IPS-18a (cell line): ENCODE measurements at regions not wholly inside any gene's neighbourhood (a gene's known extent, or its start where the extent isn't known, plus 50 kb on each side); places are given as distances from the start of the nearest gene placed in this dataset.
"Not testable (repeated sequence)": the region's sequence is repeated elsewhere in the genome, so short reads cannot be mapped to it uniquely, and the experiment has no call there.

ENCODE experiments used
- H3K27ac ChIP-seq: one replicate; pipeline ENCODE4 v1.5.1; 2013; ENCODE audit warnings: low read length
- H3K27me3 ChIP-seq: one replicate; pipeline ENCODE4 v1.6.1; 2013; ENCODE audit warnings: mild to moderate bottlenecking, low read length; ENCODE audit not compliant: control insufficient read depth, insufficient read depth
- H3K36me3 ChIP-seq: one replicate; pipeline ENCODE4 v1.6.1; 2013; ENCODE audit warnings: low read depth, low read length; ENCODE audit not compliant: control insufficient read depth
- H3K4me1 ChIP-seq: one replicate; pipeline ENCODE4 v1.6.1; 2013; ENCODE audit warnings: low read depth, low read length; ENCODE audit not compliant: control insufficient read depth
- H3K4me3 ChIP-seq: one replicate; pipeline ENCODE4 v1.5.1; 2013; ENCODE audit warnings: low read length
- H3K9ac ChIP-seq: one replicate; pipeline ENCODE4 v1.6.1; 2013; ENCODE audit warnings: mild to moderate bottlenecking, low read length, moderate library complexity
- H3K9me3 ChIP-seq: one replicate; pipeline ENCODE4 v1.6.1; 2013; ENCODE audit warnings: low read depth, low read length; ENCODE audit not compliant: control insufficient read depth

- H3K27ac ChIP-seq: no peak overlapping the region
- H3K4me3 ChIP-seq: no peak overlapping the region
Measured at GRCh38 chr12:114847441-114848035, 163.6 kb upstream of the TBX3 start.

GRCh38 chr12:114846771-114847170, 162.8 kb upstream of the TBX3 start:
- Histone ChIP-seq H3K36me3 (no peaks in the 10 kb centered on the region), H3K9me3 (no peaks in the 10 kb centered on the region), H3K27me3 (no peaks in the 10 kb centered on the region)

More at GRCh38 chr12:114847441-114848035, 163.6 kb upstream of the TBX3 start:
- H3K36me3 ChIP-seq: no peaks in the 10 kb centered on the region
- no peaks in the 10 kb centered on the region for H3K9me3 ChIP-seq
- no peaks in the 10 kb centered on the region for H3K4me1 ChIP-seq
- no peaks in the 10 kb centered on the region for H3K27me3 ChIP-seq
- no peak overlapping the region for H3K9ac ChIP-seq

GRCh38 chr12:114841557-114842251, 157.7 kb upstream of the TBX3 start:
- Histone ChIP-seq H3K4me3 (no peak overlapping the region), H3K36me3 (no peaks in the 10 kb centered on the region), H3K27ac (no peak overlapping the region), H3K9ac (no peak overlapping the region), H3K27me3 (no peaks in the 10 kb centered on the region), H3K4me1 (peaks cover 3% of the 10 kb centered on the region), H3K9me3 (no peaks in the 10 kb centered on the region)

More at GRCh38 chr12:114846771-114847170, 162.8 kb upstream of the TBX3 start:
- H3K4me1 ChIP-seq: no peaks in the 10 kb centered on the region
- no peak overlapping the region for H3K4me3 ChIP-seq
- no peak overlapping the region for H3K9ac ChIP-seq
- H3K27ac ChIP-seq: no peak overlapping the region

GRCh38 chr12:114838480-114838879, 154.5 kb upstream of the TBX3 start:
- H3K27ac ChIP-seq: no peak overlapping the region
- H3K9ac ChIP-seq: no peak overlapping the region

GRCh38 chr12:114836609-114837008, 152.6 kb upstream of the TBX3 start:
- no peaks in the 10 kb centered on the region for H3K9me3 ChIP-seq
- H3K4me1 ChIP-seq: peaks cover 3% of the 10 kb centered on the region
- no peaks in the 10 kb centered on the region for H3K36me3 ChIP-seq
- H3K27ac ChIP-seq: no peak overlapping the region
- no peaks in the 10 kb centered on the region for H3K27me3 ChIP-seq
- H3K4me3 ChIP-seq: no peak overlapping the region
- no peak overlapping the region for H3K9ac ChIP-seq

More at GRCh38 chr12:114838480-114838879, 154.5 kb upstream of the TBX3 start:
- H3K9me3 ChIP-seq: no peaks in the 10 kb centered on the region
- peaks cover 3% of the 10 kb centered on the region for H3K4me1 ChIP-seq
- H3K27me3 ChIP-seq: no peaks in the 10 kb centered on the region
- H3K36me3 ChIP-seq: no peaks in the 10 kb centered on the region
- no peak overlapping the region for H3K4me3 ChIP-seq

GRCh38 chr12:114835031-114835430, 151.1 kb upstream of the TBX3 start:
- no peak overlapping the region for H3K27ac ChIP-seq
- H3K27me3 ChIP-seq: no peaks in the 10 kb centered on the region
- H3K9ac ChIP-seq: no peak overlapping the region
- no peaks in the 10 kb centered on the region for H3K4me1 ChIP-seq
- H3K9me3 ChIP-seq: no peaks in the 10 kb centered on the region
- no peaks in the 10 kb centered on the region for H3K36me3 ChIP-seq
- H3K4me3 ChIP-seq: no peak overlapping the region

GRCh38 chr12:114834621-114835020, 150.6 kb upstream of the TBX3 start:
- no peak overlapping the region for H3K27ac ChIP-seq
- H3K9me3 ChIP-seq: no peaks in the 10 kb centered on the region
- no peaks in the 10 kb centered on the region for H3K4me1 ChIP-seq
- H3K27me3 ChIP-seq: no peaks in the 10 kb centered on the region
- no peaks in the 10 kb centered on the region for H3K36me3 ChIP-seq
- H3K4me3 ChIP-seq: no peak overlapping the region
- no peak overlapping the region for H3K9ac ChIP-seq

- no peak overlapping the region for H3K4me3 ChIP-seq
- no peaks in the 10 kb centered on the region for H3K9me3 ChIP-seq
- no peak overlapping the region for H3K27ac ChIP-seq
- no peak overlapping the region for H3K9ac ChIP-seq
- no peaks in the 10 kb centered on the region for H3K27me3 ChIP-seq
- no peaks in the 10 kb centered on the region for H3K36me3 ChIP-seq
- H3K4me1 ChIP-seq: no peaks in the 10 kb centered on the region
Measured at GRCh38 chr12:114829833-114830232, 145.9 kb upstream of the TBX3 start.

- not testable (repeated sequence) for H3K27me3 ChIP-seq, H3K4me3 ChIP-seq, H3K27ac ChIP-seq, H3K9ac ChIP-seq, H3K4me1 ChIP-seq, H3K9me3 ChIP-seq, H3K36me3 ChIP-seq
Measured at GRCh38 chr12:114829244-114829643, 145.3 kb upstream of the TBX3 start.

GRCh38 chr12:114827461-114827860, 143.5 kb upstream of the TBX3 start:
- no peaks in the 10 kb centered on the region for H3K4me1 ChIP-seq
- H3K4me3 ChIP-seq: no peak overlapping the region
- H3K36me3 ChIP-seq: no peaks in the 10 kb centered on the region
- H3K27me3 ChIP-seq: no peaks in the 10 kb centered on the region
- H3K9me3 ChIP-seq: no peaks in the 10 kb centered on the region
- no peak overlapping the region for H3K9ac ChIP-seq
- no peak overlapping the region for H3K27ac ChIP-seq

GRCh38 chr12:114826244-114826643, 142.3 kb upstream of the TBX3 start:
- H3K4me1 ChIP-seq: no peaks in the 10 kb centered on the region
- no peak overlapping the region for H3K9ac ChIP-seq
- no peak overlapping the region for H3K4me3 ChIP-seq
- H3K27ac ChIP-seq: no peak overlapping the region
- no peaks in the 10 kb centered on the region for H3K36me3 ChIP-seq
- no peaks in the 10 kb centered on the region for H3K27me3 ChIP-seq
- no peaks in the 10 kb centered on the region for H3K9me3 ChIP-seq

- H3K4me1 ChIP-seq: no peaks in the 10 kb centered on the region
- no peak overlapping the region for H3K4me3 ChIP-seq
- no peak overlapping the region for H3K27ac ChIP-seq
- H3K36me3 ChIP-seq: no peaks in the 10 kb centered on the region
- no peaks in the 10 kb centered on the region for H3K27me3 ChIP-seq
- H3K9ac ChIP-seq: no peak overlapping the region
- no peaks in the 10 kb centered on the region for H3K9me3 ChIP-seq
Measured at GRCh38 chr12:114823724-114824123, 139.7 kb upstream of the TBX3 start.
